Neural cell (in vitro differentiated cells): ENCODE measurements at regions not wholly inside any gene's neighbourhood (a gene's known extent, or its start where the extent isn't known, plus 50 kb on each side); places are given as distances from the start of the nearest gene placed in this dataset.

Experiments used
- H2AFZ ChIP-seq: fragments of 200-600, 300-800 bp; sonication (generic), shearing (Covaris generic); 2 replicates; pipeline ENCODE4 v1.6.0; 2014; ENCODE audit warnings: low read depth, mild to moderate bottlenecking, antibody characterized with exemption, low read length, moderate library complexity
- H3F3A ChIP-seq: fragments of 200-600 bp; shearing (Covaris generic); 2 replicates; pipeline ENCODE4 v1.6.1; 2016; ENCODE audit warnings: mild to moderate bottlenecking, moderate library complexity, mixed read lengths, antibody characterized with exemption, low read length; ENCODE audit not compliant: insufficient read depth, poor library complexity, severe bottlenecking
- H3K27ac ChIP-seq: fragments of 200-600, 300-800 bp; sonication (generic), shearing (Covaris generic); 2 replicates; pipeline ENCODE4 v1.5.1; 2014; ENCODE audit warnings: mild to moderate bottlenecking, low read length, moderate library complexity
- H3K27me3 ChIP-seq: fragments of 300-800, 200-600 bp; sonication (generic), shearing (Covaris generic); 2 replicates; pipeline ENCODE4 v1.6.0; 2014; ENCODE audit warnings: mild to moderate bottlenecking, low read depth, low read length, moderate library complexity; ENCODE audit not compliant: insufficient read depth
- H3K36me3 ChIP-seq: fragments of 300-800, 200-600 bp; sonication (generic), shearing (Covaris generic); 2 replicates; pipeline ENCODE4 v1.5.1; 2014; ENCODE audit warnings: mild to moderate bottlenecking, antibody characterized with exemption, low read length, moderate library complexity; ENCODE audit not compliant: insufficient read depth
- H3K4me2 ChIP-seq: fragments of 300-800, 200-600 bp; sonication (generic), shearing (Covaris generic); 2 replicates; pipeline ENCODE4 v1.6.0; 2014; ENCODE audit warnings: mild to moderate bottlenecking, low read length
- H3K4me3 ChIP-seq: fragments of 300-800, 200-600 bp; sonication (generic), shearing (Covaris generic); 2 replicates; pipeline ENCODE4 v1.5.1; 2014; ENCODE audit warnings: mild to moderate bottlenecking, low read length, moderate library complexity
- H3K79me2 ChIP-seq: fragments of 200-600 bp; shearing (Covaris generic); replicated peaks from 2 replicates; pipeline ENCODE4 v1.6.0; 2014; ENCODE audit warnings: mild to moderate bottlenecking, low read length, moderate library complexity; ENCODE audit not compliant: insufficient read depth
- H3K9ac ChIP-seq: fragments of 300-800, 200-600 bp; sonication (generic), shearing (Covaris generic); 2 replicates; pipeline ENCODE4 v1.6.1; 2016; ENCODE audit warnings: mild to moderate bottlenecking, low read length, mixed read lengths
- H3K9me2 ChIP-seq: fragments of 200-600 bp; shearing (Covaris generic); 2 replicates; pipeline ENCODE4 v1.6.1; 2016; ENCODE audit warnings: mild to moderate bottlenecking, low read length, mixed read lengths; ENCODE audit not compliant: insufficient read depth
- H3K9me3 ChIP-seq: fragments of 200-600, 300-800 bp; sonication (generic), shearing (Covaris generic); 2 replicates; pipeline ENCODE4 v1.6.1; 2016; ENCODE audit warnings: mild to moderate bottlenecking, mixed run types, low read length, moderate library complexity, mixed read lengths
- H4K20me1 ChIP-seq: fragments of 200-600 bp; shearing (Covaris generic); 2 replicates; pipeline ENCODE4 v1.6.1; 2016; ENCODE audit warnings: mild to moderate bottlenecking, mixed run types; ENCODE audit not compliant: insufficient read depth
- CTCF ChIP-seq: fragments of 450-650 bp; IDR thresholded peaks from 2 replicates; pipeline ENCODE4 v1.5.1; 2014; ENCODE audit warnings: antibody characterized with exemption, mild to moderate bottlenecking, moderate library complexity; ENCODE audit not compliant: poor library complexity, severe bottlenecking
- EP300 ChIP-seq: fragments of 450-650 bp; conservative IDR thresholded peaks from 2 replicates; pipeline ENCODE4 v1.6.1; 2014; ENCODE audit warnings: antibody characterized with exemption, mild to moderate bottlenecking, moderate library complexity; ENCODE audit not compliant: poor library complexity, severe bottlenecking
- EZH2 ChIP-seq: fragments of 200-600, 300-800 bp; shearing (Covaris generic), sonication (generic); IDR thresholded peaks from 2 replicates; pipeline ENCODE4 v1.6.1; 2014; ENCODE audit warnings: antibody characterized with exemption, low read length, borderline replicate concordance, mild to moderate bottlenecking; ENCODE audit not compliant: insufficient read depth, poor library complexity, severe bottlenecking
- MXI1 ChIP-seq: fragments of 450-650 bp; conservative IDR thresholded peaks from 2 replicates; pipeline ENCODE4 v1.6.1; 2014; ENCODE audit warnings: antibody characterized with exemption, mild to moderate bottlenecking; ENCODE audit not compliant: poor library complexity, severe bottlenecking
- POLR2AphosphoS5 ChIP-seq: IDR thresholded peaks from 2 replicates; pipeline ENCODE4 v1.6.1; 2012
- RAD21 ChIP-seq: fragments of 450-650 bp; conservative IDR thresholded peaks from 2 replicates; pipeline ENCODE4 v1.6.1; 2014; ENCODE audit warnings: antibody characterized with exemption, mild to moderate bottlenecking, moderate library complexity
- REST ChIP-seq: IDR thresholded peaks from 2 replicates; pipeline ENCODE4 v1.6.1; 2012; ENCODE audit warnings: borderline replicate concordance
- SMC3 ChIP-seq: fragments of 450-650 bp; conservative IDR thresholded peaks from 2 replicates; pipeline ENCODE4 v1.6.1; 2014; ENCODE audit warnings: antibody characterized with exemption, mild to moderate bottlenecking, moderate library complexity; ENCODE audit not compliant: poor library complexity
- TAF1 ChIP-seq: IDR thresholded peaks from 2 replicates; pipeline ENCODE4 v1.6.1; 2012; ENCODE audit warnings: low read depth

- H3K4me3 ChIP-seq, result no peak overlapping the region
These were observed 1523.7 kb upstream of the ACVR2A start for GRCh38 chr2:146321175-146321574.

GRCh38 chr2:146317959-146318358 lies 1526.9 kb upstream of the ACVR2A start:
- Histone ChIP-seq H3K27ac (no peak overlapping the region), H3K9me3 (no peaks in the 10 kb centered on the region), H3K79me2 (no peaks in the 10 kb centered on the region), H3K4me3 (no peak overlapping the region), H3K4me2 (no peak overlapping the region), H3K9me2 (no peaks in the 10 kb centered on the region), H3F3A (no peaks in the 10 kb centered on the region), H2AFZ (no peak overlapping the region), H3K27me3 (no peaks in the 10 kb centered on the region), H4K20me1 (no peaks in the 10 kb centered on the region), H3K36me3 (no peaks in the 10 kb centered on the region), H3K9ac (no peak overlapping the region)
- no peak for TF ChIP-seq CTCF
- TF ChIP-seq MXI1, result no peak
- TF ChIP-seq POLR2AphosphoS5, result no peak
- no peak for TF ChIP-seq TAF1

More at GRCh38 chr2:146321175-146321574, 1523.7 kb upstream of the ACVR2A start:
- no peaks in the 10 kb centered on the region for H3K79me2 ChIP-seq
- H3K27me3 ChIP-seq, result no peaks in the 10 kb centered on the region
- H4K20me1 ChIP-seq, result no peaks in the 10 kb centered on the region
- TF ChIP-seq REST (no peak), RAD21 (no peak), POLR2AphosphoS5 (no peak), SMC3 (no peak), TAF1 (no peak), EP300 (no peak), EZH2 (no peak), CTCF (no peak)
- no peaks in the 10 kb centered on the region for H3F3A ChIP-seq
- H3K9me3 ChIP-seq, result no peaks in the 10 kb centered on the region
- no peak overlapping the region for H3K27ac ChIP-seq
- no peak overlapping the region for H2AFZ ChIP-seq
- H3K4me2 ChIP-seq, result no peak overlapping the region
- H3K9me2 ChIP-seq, result no peaks in the 10 kb centered on the region
- no peaks in the 10 kb centered on the region for H3K36me3 ChIP-seq
- H3K9ac ChIP-seq, result no peak overlapping the region
